AG10803 (cell line): ENCODE measurements at regions not wholly inside any gene's neighbourhood (a gene's known extent, or its start where the extent isn't known, plus 50 kb on each side); places are given as distances from the start of the nearest gene placed in this dataset.

ENCODE experiments used
- DNase-seq: peaks from one replicate; pipeline ENCODE4 v3.0.0; 2010; ENCODE audit warnings: low read depth
- H3K4me3 ChIP-seq: 2 replicates; pipeline ENCODE4 v1.5.1; 2011; ENCODE audit warnings: mild to moderate bottlenecking, low read length, control low read depth
- TF ChIP-seq, protein P1 (sequence below): conservative IDR thresholded peaks from 2 replicates; pipeline ENCODE4 v1.5.1; 2011; ENCODE audit warnings: mild to moderate bottlenecking, low read length, control low read depth, inconsistent platforms

DNA sequence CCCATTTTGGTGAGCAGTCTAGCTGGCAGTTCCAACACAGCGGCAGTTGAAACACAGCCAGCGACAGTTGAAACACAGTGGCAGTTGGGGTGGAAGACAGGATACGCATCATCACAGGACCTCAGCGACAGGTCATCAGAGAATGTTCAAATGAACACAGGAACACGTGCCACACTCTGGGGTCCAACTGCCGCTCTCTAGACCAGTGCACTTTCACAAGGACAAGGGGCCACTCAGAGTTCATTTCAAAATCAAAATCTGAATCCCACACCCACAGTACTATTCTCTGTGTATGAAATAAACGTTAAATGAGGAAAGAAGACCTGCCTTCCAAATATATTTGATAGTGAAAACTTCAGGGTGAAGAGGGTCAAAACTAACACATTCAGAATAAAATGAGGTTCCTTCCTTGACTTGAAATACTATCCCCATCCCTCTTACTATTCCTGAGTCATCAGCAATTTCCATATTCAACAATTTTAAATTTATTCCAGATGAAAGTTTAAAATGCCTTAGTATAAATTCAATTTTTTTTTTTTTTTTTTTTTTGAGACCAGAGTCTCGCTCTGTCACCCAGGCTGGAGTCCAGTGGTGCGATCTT is 53.0 kb upstream of the SIMC1 start:
- H3K4me3 ChIP-seq: no peak overlapping the region
- DNase-seq: no peak
- TF ChIP-seq, protein P1, sequence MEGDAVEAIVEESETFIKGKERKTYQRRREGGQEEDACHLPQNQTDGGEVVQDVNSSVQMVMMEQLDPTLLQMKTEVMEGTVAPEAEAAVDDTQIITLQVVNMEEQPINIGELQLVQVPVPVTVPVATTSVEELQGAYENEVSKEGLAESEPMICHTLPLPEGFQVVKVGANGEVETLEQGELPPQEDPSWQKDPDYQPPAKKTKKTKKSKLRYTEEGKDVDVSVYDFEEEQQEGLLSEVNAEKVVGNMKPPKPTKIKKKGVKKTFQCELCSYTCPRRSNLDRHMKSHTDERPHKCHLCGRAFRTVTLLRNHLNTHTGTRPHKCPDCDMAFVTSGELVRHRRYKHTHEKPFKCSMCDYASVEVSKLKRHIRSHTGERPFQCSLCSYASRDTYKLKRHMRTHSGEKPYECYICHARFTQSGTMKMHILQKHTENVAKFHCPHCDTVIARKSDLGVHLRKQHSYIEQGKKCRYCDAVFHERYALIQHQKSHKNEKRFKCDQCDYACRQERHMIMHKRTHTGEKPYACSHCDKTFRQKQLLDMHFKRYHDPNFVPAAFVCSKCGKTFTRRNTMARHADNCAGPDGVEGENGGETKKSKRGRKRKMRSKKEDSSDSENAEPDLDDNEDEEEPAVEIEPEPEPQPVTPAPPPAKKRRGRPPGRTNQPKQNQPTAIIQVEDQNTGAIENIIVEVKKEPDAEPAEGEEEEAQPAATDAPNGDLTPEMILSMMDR: no peak

DNA sequence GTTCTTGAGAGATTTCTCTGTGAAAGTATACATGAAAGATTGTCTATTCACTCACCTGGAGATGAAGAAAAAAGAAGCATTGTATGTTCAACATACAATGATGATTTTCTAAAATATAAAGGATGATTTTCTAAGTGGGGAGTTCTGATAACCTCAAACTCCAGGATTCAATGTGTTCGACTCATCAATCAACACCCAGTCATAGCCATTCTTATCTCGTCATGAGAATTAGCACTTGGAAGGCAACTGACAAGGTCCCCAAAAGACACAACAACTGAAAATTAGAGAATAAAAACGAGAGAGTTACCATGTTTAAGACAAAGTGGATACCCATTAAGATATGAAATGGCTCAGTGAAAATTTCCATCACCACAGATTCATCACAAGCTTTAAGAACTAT is 52.1 kb upstream of the SIMC1 start:
- TF ChIP-seq, protein P1: no peak
- no peak for DNase-seq
- H3K4me3 ChIP-seq: no peak overlapping the region

DNA sequence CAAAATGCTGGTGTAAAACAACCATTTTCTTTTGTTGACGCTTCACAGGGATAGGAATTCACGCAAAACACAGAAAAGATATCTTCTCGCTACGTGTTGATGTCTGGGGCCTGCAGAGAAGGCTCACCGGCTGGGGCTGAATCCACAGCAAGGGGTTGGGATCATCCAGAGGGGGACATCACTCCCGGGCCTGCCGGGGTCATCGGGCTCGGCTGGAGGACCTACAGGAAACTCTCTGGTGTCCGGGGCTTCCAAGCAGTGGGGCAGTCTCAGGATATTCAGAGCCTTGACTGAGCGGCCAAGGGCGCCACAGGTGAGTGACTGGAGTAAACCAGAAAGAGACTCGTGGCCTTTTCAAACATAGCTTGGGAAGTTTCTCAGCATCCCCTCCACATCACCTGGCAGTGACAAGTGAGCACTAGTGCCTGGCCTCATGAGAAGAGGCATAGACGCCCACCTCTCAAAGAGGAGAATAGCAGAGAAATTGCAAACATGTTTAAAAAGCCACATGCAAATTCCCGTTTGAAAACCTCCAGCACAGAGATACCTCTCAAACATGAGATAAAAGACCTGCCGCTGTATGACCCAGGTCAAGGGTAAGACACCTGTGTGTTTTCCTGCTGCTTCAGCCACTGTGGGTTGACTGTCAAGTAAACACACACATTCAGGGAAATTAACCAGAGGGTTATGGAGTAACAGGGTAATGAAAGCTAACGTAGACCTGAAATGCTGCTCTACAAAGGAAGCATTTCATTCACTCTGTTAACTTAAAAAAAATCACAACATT is 50.8 kb upstream of the SIMC1 start:
- no peak for DNase-seq
- TF ChIP-seq, protein P1: no peak
- H3K4me3 ChIP-seq: no peak overlapping the region

DNA sequence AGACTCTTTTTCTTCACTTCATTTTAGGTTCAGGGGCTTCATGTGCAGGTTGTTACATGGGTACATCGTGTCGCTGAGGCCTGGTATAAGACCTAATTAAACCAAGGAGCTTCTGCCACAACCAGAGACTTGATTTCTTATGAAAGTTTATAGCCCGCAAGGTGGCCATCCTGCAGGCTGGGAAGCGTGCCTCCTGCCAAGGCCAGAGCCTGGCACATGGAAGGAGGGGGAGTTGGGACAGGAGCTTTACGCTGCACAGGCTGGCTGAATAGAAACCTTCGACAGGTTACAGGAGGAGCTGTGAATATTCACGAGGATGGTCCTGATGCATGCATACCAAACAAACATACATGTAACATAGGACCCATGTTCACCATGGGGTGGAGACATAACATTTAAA is 50.1 kb upstream of the SIMC1 start:
- TF ChIP-seq, protein P1: no peak
- DNase-seq: no peak
- H3K4me3 ChIP-seq: no peak overlapping the region
